ENCODE measurements at regions not wholly inside any gene's neighbourhood (a gene's known extent, or its start where the extent isn't known, plus 50 kb on each side); places are given as distances from the start of the nearest gene placed in this dataset.

GRCh38 chrX:39688576-39689375, 409.0 kb downstream of the BCOR start:
- no peak for TF ChIP-seq EP300 (IDR thresholded peaks at IDR 0.05)
- peak in 3 of 4 donors; percentile 36 to 56 (median 46) for TF ChIP-seq POLR2AphosphoS5 (IDR thresholded peaks at IDR 0.05)
- TF ChIP-seq POLR2A (IDR thresholded peaks at IDR 0.05) = no peak
- Histone ChIP-seq H3K36me3 (no peaks in the 10 kb centered on the region), H3K4me1 (peaks cover 0 to 18% (median 11%) of the 10 kb centered on the region in 4 donors), H3K27me3 (peaks cover 0 to 8% (median 0%) of the 10 kb centered on the region in 3 donors), H3K9me3 (no peaks in the 10 kb centered on the region), H3K27ac (peak overlapping the region; percentile 54 to 71 (median 65)), H3K4me3 (peak overlapping the region; percentile 20 to 54 (median 46))
- WGBS, 2 donors = 1% methylated on average over 101 of the region's 101 CpGs
- DNase-seq = peak; percentile 76
- intact Hi-C loops (cut with DNase I) = loop anchor here (10.0 kb wide), 1 partner anchor 214 kb away; no protein-coding TSS in a partner anchor

DNA sequence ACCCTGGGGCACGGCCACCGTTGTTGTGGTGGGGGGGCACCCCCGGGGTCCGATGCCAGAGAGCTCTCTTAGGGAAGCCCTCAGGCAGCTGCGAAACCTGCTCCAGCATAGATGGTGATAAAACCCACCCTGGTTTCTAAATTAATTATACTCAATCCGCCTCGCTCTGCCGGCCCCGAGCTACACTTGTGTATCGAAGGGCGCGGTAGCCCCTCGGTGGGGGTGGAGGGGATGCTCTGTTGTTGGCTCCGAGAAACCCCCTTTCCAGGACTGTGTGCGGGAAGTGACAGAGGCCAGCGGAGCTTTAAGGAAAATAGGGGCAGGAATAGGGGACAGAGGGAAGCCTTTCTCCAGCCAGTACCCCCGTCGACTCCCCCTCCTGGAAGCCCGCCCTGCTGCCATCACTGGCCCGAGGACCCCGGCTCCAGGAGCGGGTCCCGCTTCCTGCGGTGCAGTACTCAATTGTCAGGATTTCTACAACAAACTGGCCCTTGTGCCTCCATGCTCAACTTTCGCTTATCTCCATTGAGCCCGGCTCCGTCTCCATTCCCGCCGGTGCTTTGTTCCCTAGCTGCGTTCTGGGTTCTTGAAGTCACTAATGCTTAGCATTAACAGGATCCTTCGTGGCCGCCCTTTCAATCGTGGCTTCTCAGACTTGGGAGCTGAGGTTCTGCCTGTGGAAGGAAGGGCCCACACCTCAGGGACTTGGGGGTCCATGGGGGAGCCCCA, 408.2 kb downstream of the BCOR start:
- DNase-seq = no peak
- intact Hi-C loops (cut with DNase I) = loop anchor here (10.0 kb wide), 1 partner anchor 215 kb away; no protein-coding TSS in a partner anchor
- Histone ChIP-seq H3K4me1 (peaks cover 0 to 18% (median 11%) of the 10 kb centered on the region in 4 donors), H3K27me3 (peaks cover 0 to 8% (median 0%) of the 10 kb centered on the region in 3 donors), H3K4me3 (peak overlapping the region; percentile 20 to 54 (median 46)), H3K9me3 (no peaks in the 10 kb centered on the region), H3K36me3 (no peaks in the 10 kb centered on the region), H3K27ac (peak overlapping the region; percentile 54 to 71 (median 65))
- TF ChIP-seq POLR2A (IDR thresholded peaks at IDR 0.05) (no peak), EP300 (IDR thresholded peaks at IDR 0.05) (no peak), CTCF (IDR thresholded peaks at IDR 0.05) (no peak), POLR2AphosphoS5 (IDR thresholded peaks at IDR 0.05) (no peak)
- WGBS, 2 donors = 3 to 10% methylated on average over 33 of the region's 33 CpGs

DNA sequence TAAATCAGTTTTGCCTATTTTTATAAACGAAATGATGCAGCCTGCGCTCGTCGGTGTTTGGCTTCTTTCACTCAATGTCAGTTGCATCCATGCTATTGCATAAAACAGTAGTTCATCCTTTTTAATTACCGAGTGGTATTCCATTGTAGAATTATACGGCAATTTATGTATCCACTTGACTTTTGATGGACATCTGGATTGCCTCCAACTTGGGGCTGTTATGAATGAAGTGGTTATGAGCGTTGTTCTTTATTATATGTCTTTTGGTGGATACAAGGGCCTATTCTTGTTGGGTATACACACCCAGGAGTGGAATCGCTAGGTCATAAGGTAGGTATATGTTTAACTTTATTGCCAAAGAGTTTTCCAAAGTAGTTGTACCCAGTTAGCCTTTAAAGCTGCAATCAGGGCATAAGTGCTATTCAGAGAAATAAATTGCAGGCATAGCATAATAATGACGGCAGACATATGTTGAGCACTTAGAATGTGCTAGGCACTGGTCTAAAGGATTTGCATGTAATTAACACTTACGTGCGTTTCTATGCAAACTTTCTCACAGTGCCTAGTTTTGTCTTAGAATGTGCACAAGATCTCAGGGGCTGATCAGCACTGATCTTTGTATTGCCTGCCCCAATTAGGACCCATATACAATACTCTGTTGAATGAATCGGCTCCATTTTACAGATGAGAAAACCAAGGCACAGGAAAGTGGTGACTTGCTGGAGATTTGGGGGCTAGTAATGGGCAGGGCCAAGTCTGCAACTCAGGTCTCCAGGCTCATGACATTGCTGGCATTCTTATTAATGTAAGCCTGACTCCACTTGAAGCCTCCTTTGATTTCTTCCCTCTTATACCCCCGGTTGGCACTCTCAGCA, 407.0 kb downstream of the BCOR start:
- 22 to 75% methylated on average over 13 of the region's 13 CpGs for WGBS, 2 donors

GRCh38 chrX:39691724-39692123, 406.0 kb downstream of the BCOR start:
- WGBS, 2 donors = 84 to 90% methylated on average over 3 of the region's 3 CpGs
- Histone ChIP-seq H3K36me3 (no peaks in the 10 kb centered on the region), H3K9me3 (peaks cover 0 to 11% (median 0%) of the 10 kb centered on the region in 4 donors), H3K4me1 (peaks cover 0 to 18% (median 11%) of the 10 kb centered on the region in 4 donors), H3K4me3 (no peak overlapping the region), H3K27ac (no peak overlapping the region), H3K27me3 (peaks cover 0 to 8% (median 0%) of the 10 kb centered on the region in 3 donors)
- no peak for DNase-seq
- intact Hi-C loops (cut with DNase I) = no loop called here
- no peak for TF ChIP-seq POLR2A (IDR thresholded peaks at IDR 0.05)
- no peak for TF ChIP-seq EP300 (IDR thresholded peaks at IDR 0.05)
- no peak for TF ChIP-seq CTCF (IDR thresholded peaks at IDR 0.05)
- no peak for TF ChIP-seq POLR2AphosphoS5 (IDR thresholded peaks at IDR 0.05)

More for the DNA sequence above, 407.0 kb downstream of the BCOR start:
- intact Hi-C loops (cut with DNase I) = no loop called here
- Histone ChIP-seq H3K36me3 (no peaks in the 10 kb centered on the region), H3K4me3 (no peak overlapping the region), H3K4me1 (peaks cover 0 to 18% (median 11%) of the 10 kb centered on the region in 4 donors), H3K9me3 (peaks cover 0 to 1% (median 0%) of the 10 kb centered on the region in 4 donors), H3K27ac (no peak overlapping the region), H3K27me3 (peaks cover 0 to 8% (median 0%) of the 10 kb centered on the region in 3 donors)
- no peak for TF ChIP-seq POLR2A (IDR thresholded peaks at IDR 0.05)
- TF ChIP-seq POLR2AphosphoS5 (IDR thresholded peaks at IDR 0.05) = no peak
- no peak for TF ChIP-seq CTCF (IDR thresholded peaks at IDR 0.05)
- TF ChIP-seq EP300 (IDR thresholded peaks at IDR 0.05) = no peak
- no peak for DNase-seq
